ENCODE measurements at regions not wholly inside any gene's neighbourhood (a gene's known extent, or its start where the extent isn't known, plus 50 kb on each side); places are given as distances from the start of the nearest gene placed in this dataset.

DNA sequence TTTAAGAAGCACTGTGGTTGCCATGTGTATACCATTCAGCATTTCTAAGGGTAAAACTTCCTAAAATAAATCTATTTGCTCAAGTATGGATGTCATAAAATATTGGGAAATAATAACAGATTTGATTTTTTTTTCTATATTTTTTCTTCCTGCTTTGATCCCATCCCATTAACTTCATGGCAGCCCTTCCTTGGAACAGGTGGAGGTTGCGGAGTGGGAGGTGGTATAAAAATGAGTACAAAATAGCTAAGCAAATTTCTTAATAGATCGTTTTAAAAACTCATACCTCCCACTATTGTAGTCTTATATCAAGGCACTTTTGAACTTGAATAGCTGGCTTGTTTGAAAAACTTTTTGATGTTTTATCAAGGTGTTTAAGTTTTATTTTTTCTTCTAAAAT lies 152.1 kb upstream of the KYNU start:
- FAIRE-seq: no peak
- Histone ChIP-seq H3K36me3 (ENCODE audit: control insufficient read depth, insufficient read depth, low read length) (no peaks in the 10 kb centered on the region), H3K4me3 (ENCODE audit: low read depth, low read length) (no peak overlapping the region), H3K27me3 (ENCODE audit: control insufficient read depth, insufficient read depth, low read length) (no peaks in the 10 kb centered on the region)
- DNase-seq (ENCODE audit: low read depth): no peak
- TF ChIP-seq, protein P1, sequence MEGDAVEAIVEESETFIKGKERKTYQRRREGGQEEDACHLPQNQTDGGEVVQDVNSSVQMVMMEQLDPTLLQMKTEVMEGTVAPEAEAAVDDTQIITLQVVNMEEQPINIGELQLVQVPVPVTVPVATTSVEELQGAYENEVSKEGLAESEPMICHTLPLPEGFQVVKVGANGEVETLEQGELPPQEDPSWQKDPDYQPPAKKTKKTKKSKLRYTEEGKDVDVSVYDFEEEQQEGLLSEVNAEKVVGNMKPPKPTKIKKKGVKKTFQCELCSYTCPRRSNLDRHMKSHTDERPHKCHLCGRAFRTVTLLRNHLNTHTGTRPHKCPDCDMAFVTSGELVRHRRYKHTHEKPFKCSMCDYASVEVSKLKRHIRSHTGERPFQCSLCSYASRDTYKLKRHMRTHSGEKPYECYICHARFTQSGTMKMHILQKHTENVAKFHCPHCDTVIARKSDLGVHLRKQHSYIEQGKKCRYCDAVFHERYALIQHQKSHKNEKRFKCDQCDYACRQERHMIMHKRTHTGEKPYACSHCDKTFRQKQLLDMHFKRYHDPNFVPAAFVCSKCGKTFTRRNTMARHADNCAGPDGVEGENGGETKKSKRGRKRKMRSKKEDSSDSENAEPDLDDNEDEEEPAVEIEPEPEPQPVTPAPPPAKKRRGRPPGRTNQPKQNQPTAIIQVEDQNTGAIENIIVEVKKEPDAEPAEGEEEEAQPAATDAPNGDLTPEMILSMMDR (IDR thresholded peaks at IDR 0.05; ENCODE audit: insufficient read depth, low read length, severe bottlenecking): no peak

DNA sequence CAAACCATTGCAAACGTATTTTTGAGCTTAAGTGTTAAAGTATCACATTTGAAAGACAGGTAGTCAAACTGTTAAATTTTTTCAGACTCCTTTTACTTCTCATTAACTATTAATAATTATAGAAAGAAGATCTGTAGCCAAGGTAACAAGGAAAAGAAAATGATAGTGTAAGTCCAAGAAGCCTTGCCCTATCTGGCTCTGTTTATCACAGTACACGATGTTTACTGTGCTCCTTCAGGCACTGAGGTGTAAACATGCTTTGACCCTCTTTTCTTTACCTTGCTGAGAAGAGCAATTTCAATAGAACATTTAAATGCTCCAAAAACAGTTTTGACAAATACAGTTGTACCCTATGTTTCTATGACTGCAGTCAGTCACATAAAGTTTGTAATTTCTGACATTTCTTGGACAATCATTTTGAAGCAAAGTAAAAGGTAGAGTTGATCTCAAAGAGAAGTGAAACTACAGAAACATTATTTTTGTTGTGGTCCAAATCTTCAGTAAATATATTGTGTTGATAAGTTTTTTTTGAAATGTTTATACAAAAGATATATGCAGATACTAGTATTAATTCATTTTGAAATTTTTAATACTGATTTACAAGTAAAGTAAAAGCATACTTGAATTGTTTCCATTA lies 152.6 kb upstream of the KYNU start:
- no peaks in the 10 kb centered on the region for H3K36me3 ChIP-seq (ENCODE audit: control insufficient read depth, insufficient read depth, low read length)
- DNase-seq (ENCODE audit: low read depth) (no peak), FAIRE-seq (no peak)
- no peak overlapping the region for H3K4me3 ChIP-seq (ENCODE audit: low read depth, low read length)
- no peaks in the 10 kb centered on the region for H3K27me3 ChIP-seq (ENCODE audit: control insufficient read depth, insufficient read depth, low read length)
- TF ChIP-seq, protein P1 (IDR thresholded peaks at IDR 0.05; ENCODE audit: insufficient read depth, low read length, severe bottlenecking): no peak

DNA sequence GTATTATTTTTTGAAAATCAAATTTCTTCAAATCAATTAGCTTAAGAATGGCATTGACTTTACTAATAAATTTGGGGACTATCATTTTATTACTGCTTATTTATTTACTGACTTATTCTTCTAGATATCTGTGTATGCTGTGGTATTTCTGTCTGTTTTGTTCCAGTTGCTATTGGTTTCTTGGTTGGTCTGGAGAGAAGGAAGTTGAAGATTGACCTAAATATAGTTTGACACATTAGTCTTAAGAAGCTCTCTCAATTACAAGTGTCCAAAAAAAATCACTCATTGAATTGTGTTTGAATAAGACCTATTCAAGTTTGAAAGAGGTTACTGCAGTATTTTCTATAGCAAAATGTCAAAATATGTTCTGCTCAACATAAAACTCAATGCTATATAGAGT lies 153.3 kb upstream of the KYNU start:
- no peak for DNase-seq (ENCODE audit: low read depth)
- FAIRE-seq: no peak
- Histone ChIP-seq H3K36me3 (ENCODE audit: control insufficient read depth, insufficient read depth, low read length) (no peaks in the 10 kb centered on the region), H3K27me3 (ENCODE audit: control insufficient read depth, insufficient read depth, low read length) (no peaks in the 10 kb centered on the region), H3K4me3 (ENCODE audit: low read depth, low read length) (no peak overlapping the region)
- TF ChIP-seq, protein P1 (IDR thresholded peaks at IDR 0.05; ENCODE audit: insufficient read depth, low read length, severe bottlenecking): no peak

DNA sequence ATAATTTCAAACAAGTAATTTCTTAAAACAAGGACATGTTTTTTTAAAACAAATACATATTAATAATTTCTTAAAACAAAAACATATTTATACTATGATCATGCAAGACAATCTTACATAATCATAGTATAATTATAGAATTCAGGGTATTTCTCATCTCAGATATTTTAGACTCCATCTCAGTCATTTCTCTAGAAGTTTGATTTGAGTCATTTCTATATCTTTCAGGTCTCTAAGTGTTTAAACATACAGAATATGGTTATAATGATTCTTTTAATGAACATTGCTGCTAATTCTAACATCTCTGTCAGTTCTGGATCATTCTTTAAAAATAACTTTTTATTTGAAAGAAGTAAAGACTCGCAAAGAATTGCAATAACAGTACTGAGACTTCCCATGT lies 154.2 kb upstream of the KYNU start:
- no peak for FAIRE-seq
- TF ChIP-seq, protein P1 (IDR thresholded peaks at IDR 0.05; ENCODE audit: insufficient read depth, low read length, severe bottlenecking): no peak
- Histone ChIP-seq H3K4me3 (ENCODE audit: low read depth, low read length) (no peak overlapping the region), H3K36me3 (ENCODE audit: control insufficient read depth, insufficient read depth, low read length) (no peaks in the 10 kb centered on the region), H3K27me3 (ENCODE audit: control insufficient read depth, insufficient read depth, low read length) (no peaks in the 10 kb centered on the region)
- no peak for DNase-seq (ENCODE audit: low read depth)

DNA sequence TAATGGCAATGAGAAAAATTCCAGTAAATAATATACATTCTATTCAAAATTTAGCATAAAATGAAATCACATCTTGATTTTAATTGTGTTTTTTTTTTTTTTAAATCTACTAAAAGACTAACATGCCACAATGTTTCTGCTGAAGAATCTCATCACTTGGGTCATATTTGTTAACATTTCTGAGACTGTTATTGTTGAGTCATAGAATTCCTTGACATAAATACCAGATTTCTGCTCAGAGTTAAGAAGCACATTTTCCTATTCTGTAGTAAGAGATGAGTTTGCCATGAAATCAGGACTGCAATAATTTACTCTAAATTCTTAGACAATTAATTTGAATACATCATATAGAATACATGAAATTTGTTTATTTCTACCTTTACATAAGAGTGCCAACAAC lies 154.9 kb upstream of the KYNU start:
- FAIRE-seq (no peak), DNase-seq (ENCODE audit: low read depth) (no peak)
- no peak overlapping the region for H3K4me3 ChIP-seq (ENCODE audit: low read depth, low read length)

More for the DNA sequence above, 154.9 kb upstream of the KYNU start:
- TF ChIP-seq, protein P1 (IDR thresholded peaks at IDR 0.05; ENCODE audit: insufficient read depth, low read length, severe bottlenecking): no peak
- H3K36me3 ChIP-seq (ENCODE audit: control insufficient read depth, insufficient read depth, low read length): no peaks in the 10 kb centered on the region
- H3K27me3 ChIP-seq (ENCODE audit: control insufficient read depth, insufficient read depth, low read length): no peaks in the 10 kb centered on the region

All from bronchial epithelial cell (primary cell).